H1 (cell line): ENCODE measurements at regions not wholly inside any gene's neighbourhood (a gene's known extent, or its start where the extent isn't known, plus 50 kb on each side); places are given as distances from the start of the nearest gene placed in this dataset.
"Not testable (repeated sequence)": the region's sequence is repeated elsewhere in the genome, so short reads cannot be mapped to it uniquely, and the experiment has no call there.

Experiments
- CTCF ChIA-PET: fragments of 300-600 bp; sonication (Branson Sonifier 250); formaldehyde crosslinking; loops from one replicate; lab custom pipeline; 2021; ENCODE audit not compliant: partially characterized antibody; lab: Charles Lee
- POLR2A ChIA-PET: fragments of 300-600 bp; sonication (Branson Sonifier 250); formaldehyde crosslinking; loops from one replicate; lab custom pipeline; 2021; ENCODE audit warnings: inconsistent platforms; ENCODE audit not compliant: partially characterized antibody; lab: Charles Lee
- DNase-seq, 2 experiments: peaks; one replicate each; pipeline versions ENCODE4 v3.0.0 to v3.0.0-alpha.2; 2010 to 2022; ENCODE audit warnings: low spot score in 2 of 2, low read depth in 1 of 2, mixed read lengths in 1 of 2
- FAIRE-seq: peaks from 2 replicates; lab custom pipeline; 2011; peaks lifted over from hg19 to GRCh38; lab: Jason Lieb, UNC
- H2AFZ ChIP-seq: 2 replicates; pipeline ENCODE4 v1.8.1; 2012; ENCODE audit warnings: low read length, inconsistent platforms
- H2AK5ac ChIP-seq: 2 replicates; pipeline ENCODE4 v1.6.1; 2013; ENCODE audit warnings: low read depth, low read length
- H2BK120ac ChIP-seq: replicated peaks from 2 replicates; pipeline ENCODE3; 2013; ENCODE audit warnings: low read depth, low read length, inconsistent platforms
- H2BK12ac ChIP-seq: 2 replicates; pipeline ENCODE4 v1.6.1; 2013; ENCODE audit warnings: low read depth, low read length
- H2BK15ac ChIP-seq: 2 replicates; pipeline ENCODE4 v1.6.1; 2013; ENCODE audit warnings: low read length
- H2BK20ac ChIP-seq: 2 replicates; pipeline ENCODE4 v1.6.1; 2013; ENCODE audit warnings: low read length
- H2BK5ac ChIP-seq: 2 replicates; pipeline ENCODE4 v1.6.1; 2013; ENCODE audit warnings: low read depth, low read length
- H3K14ac ChIP-seq: 2 replicates; pipeline ENCODE4 v1.6.1; 2013; ENCODE audit warnings: inconsistent platforms; ENCODE audit not compliant: insufficient read length
- H3K18ac ChIP-seq: 2 replicates; pipeline ENCODE4 v1.6.1; 2013; ENCODE audit warnings: low read length; ENCODE audit errors: extremely low read depth
- H3K23ac ChIP-seq: 2 replicates; pipeline ENCODE4 v1.6.1; 2013; ENCODE audit warnings: inconsistent platforms; ENCODE audit not compliant: insufficient read length
- H3K23me2 ChIP-seq: 2 replicates; pipeline ENCODE4 v1.6.1; 2013; ENCODE audit warnings: low read depth, low read length
- H3K27ac ChIP-seq: 2 replicates; pipeline ENCODE4 v1.6.1; 2011; ENCODE audit warnings: low read depth, low read length, inconsistent platforms
- H3K27me3 ChIP-seq, 4 experiments: replicated peaks in 1 of 4; 1 replicate in 1 of 4; 2 replicates in 3 of 4; pipeline versions ENCODE4 v1.6.1 to v1.8.1; 2011 to 2013; ENCODE audit warnings: low read length in 3 of 4, mild to moderate bottlenecking in 3 of 4, inconsistent platforms in 2 of 4, mixed read lengths in 2 of 4, moderate library complexity in 1 of 4; ENCODE audit not compliant: control insufficient read depth in 3 of 4, insufficient read depth in 3 of 4; ENCODE audit errors: extremely low read depth in 1 of 4
- H3K36me3 ChIP-seq, 4 experiments: 2 replicates each; pipeline versions ENCODE4 v1.6.1 to v1.8.1; 2011 to 2013; ENCODE audit warnings: mild to moderate bottlenecking in 4 of 4, low read length in 3 of 4, moderate library complexity in 2 of 4, control low read depth in 1 of 4, inconsistent platforms in 1 of 4; ENCODE audit not compliant: insufficient read depth in 4 of 4, control insufficient read depth in 2 of 4
- H3K4ac ChIP-seq: replicated peaks from 2 replicates; pipeline ENCODE3; 2013; ENCODE audit warnings: low read length, low read depth, mixed read lengths, inconsistent platforms; ENCODE audit not compliant: insufficient read length
- H3K4me1 ChIP-seq, 4 experiments: replicated peaks in 1 of 4; 1 replicate in 1 of 4; 2 replicates in 3 of 4; pipeline versions ENCODE4 v1.6.1 to v1.8.1; 2011 to 2013; ENCODE audit warnings: low read length in 3 of 4, inconsistent platforms in 2 of 4, mixed read lengths in 1 of 4; ENCODE audit not compliant: insufficient read depth in 4 of 4, control insufficient read depth in 3 of 4
- H3K4me2 ChIP-seq, 2 experiments: 2 replicates each; pipeline versions ENCODE4 v1.6.1 to v1.8.1; 2011 to 2013; ENCODE audit warnings: low read depth in 2 of 2, low read length in 2 of 2, control low read depth in 1 of 2, inconsistent platforms in 1 of 2, mild to moderate bottlenecking in 1 of 2; ENCODE audit not compliant: insufficient read depth in 1 of 2
- H3K4me3 ChIP-seq, 4 experiments: fragments of 200-600, 300-600 bp in 1 of 4; sonication (generic), shearing (Covaris generic), sonication (Bioruptor Twin) in 1 of 4; 2 replicates each; pipeline versions ENCODE4 v1.5.1 to v1.8.1; 2011 to 2016; ENCODE audit warnings: low read length in 4 of 4, low read depth in 3 of 4, control low read depth in 2 of 4, inconsistent platforms in 2 of 4, mild to moderate bottlenecking in 2 of 4, mixed read lengths in 1 of 4, moderate library complexity in 1 of 4; ENCODE audit not compliant: insufficient read depth in 2 of 4; ENCODE audit errors: extremely low read depth in 1 of 4
- H3K56ac ChIP-seq: replicated peaks from 2 replicates; pipeline ENCODE3; 2013; ENCODE audit warnings: low read depth, mild to moderate bottlenecking, mixed read lengths, low read length, inconsistent platforms; ENCODE audit not compliant: insufficient read length
- H3K79me1 ChIP-seq: 2 replicates; pipeline ENCODE4 v1.6.1; 2013; ENCODE audit warnings: low read depth, low read length, control low read depth
- H3K79me2 ChIP-seq, 2 experiments: 2 replicates each; pipeline versions ENCODE4 v1.6.1 to v1.8.1; 2012 to 2013; ENCODE audit warnings: low read length in 2 of 2, mild to moderate bottlenecking in 2 of 2, inconsistent platforms in 1 of 2; ENCODE audit not compliant: insufficient read depth in 2 of 2, control insufficient read depth in 1 of 2
- H3K9ac ChIP-seq, 4 experiments: replicated peaks in 1 of 4; 1 replicate in 1 of 4; 2 replicates in 3 of 4; pipeline versions ENCODE4 v1.6.1 to v1.8.1; 2011 to 2013; ENCODE audit warnings: low read depth in 3 of 4, low read length in 3 of 4, control low read depth in 2 of 4, mild to moderate bottlenecking in 2 of 4, moderate library complexity in 2 of 4, inconsistent platforms in 1 of 4; ENCODE audit errors: extremely low read depth in 1 of 4
- H3K9me3 ChIP-seq, 2 experiments: 2 replicates each; pipeline versions ENCODE4 v1.6.1 to v1.8.1; 2012 to 2013; ENCODE audit warnings: mild to moderate bottlenecking in 2 of 2, moderate library complexity in 2 of 2, control low read depth in 1 of 2, inconsistent platforms in 1 of 2, low read depth in 1 of 2, low read length in 1 of 2, mixed read lengths in 1 of 2; ENCODE audit not compliant: insufficient read depth in 2 of 2
- H4K20me1 ChIP-seq, 2 experiments: replicated peaks in 1 of 2; 2 replicates each; pipeline versions ENCODE3 to v1.8.1; 2011 to 2013; ENCODE audit warnings: inconsistent platforms in 2 of 2, low read length in 2 of 2, mild to moderate bottlenecking in 1 of 2; ENCODE audit not compliant: insufficient read depth in 2 of 2, control insufficient read depth in 1 of 2
- H4K5ac ChIP-seq: 2 replicates; pipeline ENCODE4 v1.6.1; 2013; ENCODE audit warnings: low read length, low read depth, mixed read lengths, inconsistent platforms; ENCODE audit not compliant: insufficient read length
- H4K8ac ChIP-seq: 2 replicates; pipeline ENCODE4 v1.8.0; 2013; ENCODE audit warnings: mild to moderate bottlenecking, moderate library complexity, low read length, inconsistent platforms; ENCODE audit not compliant: insufficient read depth; ENCODE audit errors: extremely low read depth
- H4K91ac ChIP-seq: replicated peaks from 2 replicates; pipeline ENCODE3; 2013; ENCODE audit warnings: low read length, mixed read lengths, inconsistent platforms; ENCODE audit not compliant: insufficient read length
- WGBS, 2 experiments: shearing (Covaris generic) in 1 of 2; methylation state at CpG; one replicate each; pipeline versions ENCODE4 v1.1.6 to v1.1.7; 2013 to 2015; ENCODE audit warnings: low lambda C conversion rate in 2 of 2, mixed read lengths in 2 of 2, inconsistent platforms in 1 of 2, low coverage in 1 of 2, missing lambda C conversion rate in 1 of 2; ENCODE audit not compliant: insufficient replicate concordance in 2 of 2, insufficient coverage in 1 of 2, insufficient read length in 1 of 2; ENCODE audit errors: extremely low coverage in 1 of 2, missing lambda C conversion rate in 1 of 2; 5-methylcytosine and 5-hydroxymethylcytosine counted together

GRCh38 chr9:78172610-78173009 is 63.3 kb upstream of the CEP78 start:
- H2BK5ac ChIP-seq, H3K4me3 ChIP-seq, H4K8ac ChIP-seq, H3K9ac ChIP-seq, H2BK20ac ChIP-seq, H2BK15ac ChIP-seq, POLR2A ChIA-PET, H3K4ac ChIP-seq, H2AFZ ChIP-seq, H4K5ac ChIP-seq, H3K36me3 ChIP-seq, H3K23ac ChIP-seq, H3K79me2 ChIP-seq, H3K9me3 ChIP-seq, H3K4me2 ChIP-seq, H2AK5ac ChIP-seq, H3K23me2 ChIP-seq, H3K27me3 ChIP-seq, H3K79me1 ChIP-seq, H3K4me1 ChIP-seq, H3K56ac ChIP-seq, H4K91ac ChIP-seq, DNase-seq, FAIRE-seq, H2BK12ac ChIP-seq, CTCF ChIA-PET, H3K14ac ChIP-seq, H2BK120ac ChIP-seq, H3K27ac ChIP-seq, H4K20me1 ChIP-seq, H3K18ac ChIP-seq: not testable (repeated sequence)
- WGBS, 2 experiments = 94% methylated on average over 6 of the region's 6 CpGs; no CpG with 5 or more reads in 1 of the 2 experiments
